H9 (cell line): ENCODE measurements at regions not wholly inside any gene's neighbourhood (a gene's known extent, or its start where the extent isn't known, plus 50 kb on each side); places are given as distances from the start of the nearest gene placed in this dataset.

ENCODE experiments used
- DNase-seq: peaks from one replicate; pipeline ENCODE4 v3.0.0-alpha.2; 2017
- H2AFZ ChIP-seq: one replicate; pipeline ENCODE4 v1.6.1; 2013; ENCODE audit warnings: mild to moderate bottlenecking, low read length, control low read depth, moderate library complexity
- H2AK5ac ChIP-seq: 2 replicates; pipeline ENCODE4 v1.6.1; 2013; ENCODE audit warnings: low read length, control low read depth, mixed read lengths; ENCODE audit not compliant: insufficient read length
- H2BK120ac ChIP-seq: one replicate; pipeline ENCODE4 v1.6.1; 2013; ENCODE audit warnings: low read depth, mild to moderate bottlenecking, low read length, control low read depth, inconsistent platforms; ENCODE audit not compliant: poor library complexity, severe bottlenecking
- H2BK12ac ChIP-seq: 2 replicates; pipeline ENCODE4 v1.6.1; 2013; ENCODE audit warnings: low read length, control low read depth, mixed read lengths, low read depth; ENCODE audit not compliant: insufficient read length
- H2BK15ac ChIP-seq: 2 replicates; pipeline ENCODE4 v1.6.1; 2013; ENCODE audit warnings: low read depth, low read length, control low read depth
- H2BK20ac ChIP-seq: one replicate; pipeline ENCODE4 v1.6.1; 2013; ENCODE audit warnings: low read depth, mild to moderate bottlenecking, low read length, control low read depth, inconsistent platforms; ENCODE audit not compliant: poor library complexity, severe bottlenecking
- H2BK5ac ChIP-seq: 2 replicates; pipeline ENCODE4 v1.6.1; 2013; ENCODE audit warnings: low read length, control low read depth, mixed read lengths; ENCODE audit not compliant: insufficient read length
- H3K14ac ChIP-seq: 2 replicates; pipeline ENCODE4 v1.6.1; 2013; ENCODE audit warnings: low read length, control low read depth; ENCODE audit not compliant: insufficient read depth
- H3K18ac ChIP-seq: 2 replicates; pipeline ENCODE4 v1.6.1; 2013; ENCODE audit warnings: low read depth, mild to moderate bottlenecking, mixed read lengths, low read length, control low read depth; ENCODE audit not compliant: insufficient read length
- H3K23ac ChIP-seq: 2 replicates; pipeline ENCODE4 v1.6.1; 2013; ENCODE audit warnings: low read length, control low read depth, mixed read lengths, low read depth; ENCODE audit not compliant: insufficient read length
- H3K23me2 ChIP-seq: 2 replicates; pipeline ENCODE4 v1.6.1; 2013; ENCODE audit warnings: low read depth, mild to moderate bottlenecking, mixed read lengths, low read length, control low read depth; ENCODE audit not compliant: insufficient read length, poor library complexity, severe bottlenecking
- H3K27ac ChIP-seq: 2 replicates; pipeline ENCODE4 v1.5.1; 2013; ENCODE audit warnings: low read length, control low read depth, mixed read lengths, low read depth; ENCODE audit not compliant: insufficient read length
- H3K27me3 ChIP-seq: 2 replicates; pipeline ENCODE4 v1.6.1; 2013; ENCODE audit warnings: low read length, control low read depth, inconsistent platforms; ENCODE audit not compliant: insufficient read depth
- H3K4ac ChIP-seq: 2 replicates; pipeline ENCODE4 v1.6.1; 2013; ENCODE audit warnings: low read depth, mild to moderate bottlenecking, control low read depth, inconsistent platforms, low read length, moderate library complexity
- H3K4me1 ChIP-seq: 2 replicates; pipeline ENCODE4 v1.6.1; 2013; ENCODE audit warnings: low read length, control low read depth, inconsistent platforms; ENCODE audit not compliant: insufficient read depth
- H3K4me2 ChIP-seq: 2 replicates; pipeline ENCODE4 v1.6.1; 2013; ENCODE audit warnings: low read length, control low read depth, mixed read lengths; ENCODE audit not compliant: insufficient read length, insufficient read depth
- H3K56ac ChIP-seq: 2 replicates; pipeline ENCODE4 v1.6.1; 2013; ENCODE audit warnings: low read depth, mild to moderate bottlenecking, mixed read lengths, low read length, control low read depth; ENCODE audit not compliant: insufficient read length
- H3K79me1 ChIP-seq: 2 replicates; pipeline ENCODE4 v1.6.1; 2013; ENCODE audit warnings: low read depth, mild to moderate bottlenecking, moderate library complexity, low read length, control low read depth, inconsistent platforms; ENCODE audit not compliant: insufficient read depth, poor library complexity, severe bottlenecking
- H3K79me2 ChIP-seq: 2 replicates; pipeline ENCODE4 v1.6.1; 2013; ENCODE audit warnings: low read length, control low read depth, inconsistent platforms; ENCODE audit not compliant: insufficient read depth
- H3K9ac ChIP-seq: 2 replicates; pipeline ENCODE4 v1.6.1; 2013; ENCODE audit warnings: low read length, control low read depth, mixed read lengths; ENCODE audit not compliant: insufficient read length; ENCODE audit errors: extremely low read depth
- H3K9me3 ChIP-seq: one replicate; pipeline ENCODE4 v1.6.1; 2013; ENCODE audit warnings: low read depth, low read length, inconsistent platforms; ENCODE audit not compliant: control insufficient read depth
- H3T11ph ChIP-seq: one replicate; pipeline ENCODE4 v1.6.1; 2013; ENCODE audit warnings: mild to moderate bottlenecking, low read length, control low read depth, inconsistent platforms
- H4K20me1 ChIP-seq: one replicate; pipeline ENCODE4 v1.6.1; 2013; ENCODE audit not compliant: control insufficient read depth, insufficient read length, insufficient read depth
- H4K5ac ChIP-seq: 2 replicates; pipeline ENCODE4 v1.6.1; 2013; ENCODE audit warnings: low read depth, mild to moderate bottlenecking, mixed read lengths, low read length, control low read depth; ENCODE audit not compliant: insufficient read length
- H4K8ac ChIP-seq: replicated peaks from 2 replicates; pipeline ENCODE4 v1.6.1; 2013; ENCODE audit warnings: low read length, control low read depth, mixed read lengths, low read depth; ENCODE audit not compliant: insufficient read length
- H4K91ac ChIP-seq: 2 replicates; pipeline ENCODE4 v1.6.1; 2013; ENCODE audit warnings: low read depth, mild to moderate bottlenecking, moderate library complexity, mixed read lengths, low read length, control low read depth; ENCODE audit not compliant: insufficient read length
- H3K27ac Mint-ChIP-seq, 3 experiments: 2 replicates in 2 of 3; 3 replicates in 1 of 3; pipeline ENCODE4 v1.8.0; 2020 to 2021; ENCODE audit warnings: mixed read lengths in 3 of 3, mild to moderate bottlenecking in 1 of 3, moderate library complexity in 1 of 3
- H3K27me3 Mint-ChIP-seq: 2 replicates; pipeline ENCODE4 v1.8.0; 2021; ENCODE audit warnings: low read depth, mild to moderate bottlenecking, moderate library complexity, mixed read lengths
- H3K36me3 Mint-ChIP-seq, 3 experiments: 2 replicates in 2 of 3; 3 replicates in 1 of 3; pipeline ENCODE4 v1.8.0; 2020 to 2021; ENCODE audit warnings: low read depth in 3 of 3, mixed read lengths in 3 of 3; ENCODE audit not compliant: insufficient read depth in 1 of 3
- H3K4me1 Mint-ChIP-seq, 2 experiments: 2 replicates each; pipeline ENCODE4 v1.8.0; 2020; ENCODE audit warnings: mixed read lengths in 2 of 2
- H3K4me3 Mint-ChIP-seq, 2 experiments: 2 replicates in 1 of 2; 3 replicates in 1 of 2; pipeline ENCODE4 v1.8.0; 2020 to 2021; ENCODE audit warnings: mild to moderate bottlenecking in 2 of 2, mixed read lengths in 2 of 2, moderate library complexity in 1 of 2
- H3K9me3 Mint-ChIP-seq, 2 experiments: 2 replicates in 1 of 2; 3 replicates in 1 of 2; pipeline ENCODE4 v1.8.0; 2020; ENCODE audit warnings: mild to moderate bottlenecking in 2 of 2, mixed read lengths in 2 of 2, moderate library complexity in 1 of 2
- CTCF ChIP-seq: fragments of 200-600 bp; sonication (generic); conservative IDR thresholded peaks from 3 replicates; pipeline ENCODE4 v1.8.0; 2021; ENCODE audit warnings: antibody characterized with exemption, mild to moderate bottlenecking
- WGBS: extraction: QIAGEN DNeasy Blood & Tissue Kit; methylation state at CpG from one replicate; pipeline ENCODE4 v1.1.7; 2013; ENCODE audit warnings: missing lambda C conversion rate, low lambda C conversion rate, mixed read lengths; ENCODE audit not compliant: insufficient read length; ENCODE audit errors: extremely low coverage; 5-methylcytosine and 5-hydroxymethylcytosine counted together

DNA sequence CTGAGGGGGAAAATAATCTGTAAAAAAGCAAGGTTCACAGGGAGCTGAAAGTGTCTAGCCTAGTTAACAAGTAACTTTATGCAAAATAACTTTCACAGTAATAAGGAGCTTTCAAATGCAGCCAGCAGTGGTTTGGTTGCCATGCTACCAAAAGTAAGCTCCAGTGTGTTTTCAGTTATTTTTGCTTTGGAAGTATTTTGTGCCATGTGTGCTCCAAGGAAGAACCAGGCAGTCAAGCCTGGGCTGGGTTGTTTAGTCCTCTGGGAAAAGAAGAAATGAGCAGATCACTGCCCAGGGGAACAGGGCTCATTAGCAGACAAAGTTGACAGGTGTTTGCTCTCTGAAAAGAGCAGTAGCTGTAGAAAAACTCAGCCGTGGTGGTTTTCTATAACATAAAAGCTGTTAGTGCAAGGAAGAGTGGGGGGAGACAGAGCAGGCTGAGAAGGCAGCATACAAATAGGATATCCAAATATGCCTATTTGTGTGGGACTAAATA is 92.8 kb upstream of the TMTC2 start:
- Histone ChIP-seq H3T11ph (no peak overlapping the region), H3K4ac (no peak overlapping the region), H3K27me3 (no peaks in the 10 kb centered on the region), H4K5ac (no peak overlapping the region), H3K56ac (no peak overlapping the region), H3K79me2 (no peaks in the 10 kb centered on the region), H2BK120ac (no peak overlapping the region), H3K4me2 (no peak overlapping the region), H3K9ac (no peak overlapping the region), H3K18ac (no peak overlapping the region), H4K91ac (no peak overlapping the region), H2BK5ac (no peak overlapping the region), H3K4me1 (no peaks in the 10 kb centered on the region), H3K23ac (no peak overlapping the region), H2AFZ (no peak overlapping the region), H4K20me1 (no peaks in the 10 kb centered on the region), H2AK5ac (no peak overlapping the region), H2BK20ac (no peak overlapping the region), H2BK15ac (no peak overlapping the region), H3K79me1 (no peaks in the 10 kb centered on the region), H3K23me2 (no peaks in the 10 kb centered on the region), H2BK12ac (no peak overlapping the region), H3K9me3 (no peaks in the 10 kb centered on the region), H4K8ac (no peak overlapping the region), H3K14ac (no peak overlapping the region), H3K27ac (no peak overlapping the region)
- Mint-ChIP-seq H3K27me3 (no peaks in the 10 kb centered on the region), H3K36me3 (no peaks in the 10 kb centered on the region; a peak in 1 of 7 replicates), H3K4me1 (no peaks in the 10 kb centered on the region), H3K4me3 (no peak overlapping the region), H3K27ac (peak overlapping the region in 1 of 3 experiments; percentile 56; a peak in 1 of 7 replicates), H3K9me3 (peaks cover 5 to 7% of the 10 kb centered on the region in 2 experiments; a peak in 3 of 5 replicates)
- no peak for TF ChIP-seq CTCF
- WGBS = no CpG with 5 or more reads among the region's 1 CpG
- DNase-seq = no peak
